ENCODE measurements at regions not wholly inside any gene's neighbourhood (a gene's known extent, or its start where the extent isn't known, plus 50 kb on each side); places are given as distances from the start of the nearest gene placed in this dataset.

- no peaks in the 10 kb centered on the region for H3K36me3 ChIP-seq
- H3K27me3 ChIP-seq = no peaks in the 10 kb centered on the region
- intact Hi-C loops (cut with DNase I; ENCODE audit: low total_unique reads) = no loop called here
- no peak overlapping the region for H3K4me3 ChIP-seq
- peaks cover 9 to 11% of the 10 kb centered on the region in 2 donors for H3K4me1 ChIP-seq
- DNase-seq (no peak), ATAC-seq (no peak)
- in situ Hi-C loops (cut with MboI; ENCODE audit: low sequenced_read_pairs in 4 of 4) = no loop called here
- no peaks in the 10 kb centered on the region for H3K9me3 ChIP-seq
- TF ChIP-seq POLR2A (IDR thresholded peaks at IDR 0.05) = no peak
- TF ChIP-seq CTCF (IDR thresholded peaks at IDR 0.05 in 4 of 5, conservative IDR thresholded peaks at IDR 0.05 in 1 of 5) = no peak
- no peak overlapping the region for H3K27ac ChIP-seq
Observed at GRCh38 chr3:10566451-10566850, 61.1 kb upstream of the ATP2B2 start.

- intact Hi-C loops (cut with DNase I; ENCODE audit: low total_unique reads) (no loop called here), in situ Hi-C loops (cut with MboI; ENCODE audit: low sequenced_read_pairs in 4 of 4) (no loop called here)
- ATAC-seq (no peak), DNase-seq (no peak)
- no peaks in the 10 kb centered on the region for H3K36me3 ChIP-seq
- no peak overlapping the region for H3K4me3 ChIP-seq
- TF ChIP-seq CTCF (IDR thresholded peaks at IDR 0.05 in 4 of 5, conservative IDR thresholded peaks at IDR 0.05 in 1 of 5) = no peak
- TF ChIP-seq POLR2A (IDR thresholded peaks at IDR 0.05) = no peak
- no peaks in the 10 kb centered on the region for H3K9me3 ChIP-seq
- no peak overlapping the region for H3K27ac ChIP-seq
- H3K27me3 ChIP-seq = no peaks in the 10 kb centered on the region
- peaks cover 9 to 11% of the 10 kb centered on the region in 2 donors for H3K4me1 ChIP-seq
Observed at GRCh38 chr3:10568549-10568948, 63.2 kb upstream of the ATP2B2 start.

- Histone ChIP-seq H3K9me3 (no peaks in the 10 kb centered on the region), H3K36me3 (no peaks in the 10 kb centered on the region), H3K4me1 (peaks cover 9 to 11% of the 10 kb centered on the region in 2 donors), H3K27me3 (no peaks in the 10 kb centered on the region), H3K4me3 (no peak overlapping the region), H3K27ac (no peak overlapping the region)
- peak in 1 of 2 donors; percentile 20 for DNase-seq
- TF ChIP-seq CTCF (IDR thresholded peaks at IDR 0.05 in 4 of 5, conservative IDR thresholded peaks at IDR 0.05 in 1 of 5) = no peak
- no peak for TF ChIP-seq POLR2A (IDR thresholded peaks at IDR 0.05)
- in situ Hi-C loops (cut with MboI; ENCODE audit: low sequenced_read_pairs in 4 of 4) (no loop called here), intact Hi-C loops (cut with DNase I; ENCODE audit: low total_unique reads) (no loop called here)
- ATAC-seq = peak in 1 of 2 donors; percentile 41
Observed at GRCh38 chr3:10570196-10570946, 65.0 kb upstream of the ATP2B2 start.

GRCh38 chr3:10574101-10574620 is 68.8 kb upstream of the ATP2B2 start:
- DNase-seq (no peak), ATAC-seq (no peak)
- Histone ChIP-seq H3K36me3 (no peaks in the 10 kb centered on the region), H3K4me3 (no peak overlapping the region), H3K9me3 (no peaks in the 10 kb centered on the region), H3K4me1 (peaks cover 5 to 13% of the 10 kb centered on the region in 2 donors), H3K27me3 (no peaks in the 10 kb centered on the region), H3K27ac (no peak overlapping the region)
- TF ChIP-seq CTCF (IDR thresholded peaks at IDR 0.05 in 4 of 5, conservative IDR thresholded peaks at IDR 0.05 in 1 of 5) (no peak), POLR2A (IDR thresholded peaks at IDR 0.05) (no peak)
- intact Hi-C loops (cut with DNase I; ENCODE audit: low total_unique reads) = no loop called here
- in situ Hi-C loops (cut with MboI; ENCODE audit: low sequenced_read_pairs in 4 of 4) = no loop called here
